NCI-H2107 (cell line): ENCODE measurements at regions not wholly inside any gene's neighbourhood (a gene's known extent, or its start where the extent isn't known, plus 50 kb on each side); places are given as distances from the start of the nearest gene placed in this dataset.
"Not testable (repeated sequence)": the region's sequence is repeated elsewhere in the genome, so short reads cannot be mapped to it uniquely, and the experiment has no call there.

Experiments
- DNase-seq: peaks from one replicate; lab custom pipeline; 2025; lab: John Stamatoyannopoulos, UW

DNA sequence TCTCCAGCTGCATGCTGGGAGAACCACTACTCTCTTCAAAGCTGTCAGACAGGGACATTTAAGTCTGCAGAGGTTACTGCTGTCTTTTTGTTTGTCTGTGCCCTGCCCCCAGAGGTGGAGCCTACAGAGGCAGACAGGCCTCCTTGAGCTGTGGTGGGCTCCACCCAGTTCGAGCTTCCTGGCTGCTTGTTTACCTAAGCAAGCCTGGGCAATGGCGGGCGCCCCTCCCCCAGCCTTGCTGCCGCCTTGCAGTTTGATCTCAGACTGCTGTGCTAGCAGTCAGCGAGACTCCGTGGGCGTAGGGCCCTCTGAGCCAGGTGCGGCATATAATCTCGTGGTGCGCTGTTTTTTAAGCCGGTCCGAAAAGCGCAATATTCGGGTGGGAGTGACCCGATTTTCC is 215.0 kb downstream of the STIM2 start:
- DNase-seq = not testable (repeated sequence)

DNA sequence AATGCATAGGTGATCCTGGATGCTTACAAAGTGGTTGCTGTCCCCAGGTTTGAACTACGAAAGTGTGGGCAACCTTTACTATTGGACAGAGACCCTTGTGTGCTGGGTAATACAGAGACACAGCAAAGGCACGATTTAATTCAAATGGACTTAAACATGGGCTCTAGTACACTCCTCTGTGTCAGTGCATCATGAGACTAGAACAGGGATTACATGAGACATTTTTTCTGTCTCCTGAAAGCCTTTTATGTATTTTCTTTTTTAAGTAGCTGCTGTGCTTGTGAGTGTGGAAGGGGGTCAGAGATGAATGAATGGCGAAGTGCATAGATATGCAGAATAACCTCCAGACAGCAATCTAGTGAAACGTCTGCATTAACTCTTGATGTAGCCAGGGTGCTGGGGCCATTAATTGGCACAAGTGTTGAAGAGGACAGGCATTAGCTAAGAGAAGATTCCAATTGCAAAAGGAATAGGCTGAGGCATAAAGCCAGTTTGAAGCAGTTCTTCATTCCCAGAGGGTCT is 218.4 kb downstream of the STIM2 start:
- DNase-seq = no peak

DNA sequence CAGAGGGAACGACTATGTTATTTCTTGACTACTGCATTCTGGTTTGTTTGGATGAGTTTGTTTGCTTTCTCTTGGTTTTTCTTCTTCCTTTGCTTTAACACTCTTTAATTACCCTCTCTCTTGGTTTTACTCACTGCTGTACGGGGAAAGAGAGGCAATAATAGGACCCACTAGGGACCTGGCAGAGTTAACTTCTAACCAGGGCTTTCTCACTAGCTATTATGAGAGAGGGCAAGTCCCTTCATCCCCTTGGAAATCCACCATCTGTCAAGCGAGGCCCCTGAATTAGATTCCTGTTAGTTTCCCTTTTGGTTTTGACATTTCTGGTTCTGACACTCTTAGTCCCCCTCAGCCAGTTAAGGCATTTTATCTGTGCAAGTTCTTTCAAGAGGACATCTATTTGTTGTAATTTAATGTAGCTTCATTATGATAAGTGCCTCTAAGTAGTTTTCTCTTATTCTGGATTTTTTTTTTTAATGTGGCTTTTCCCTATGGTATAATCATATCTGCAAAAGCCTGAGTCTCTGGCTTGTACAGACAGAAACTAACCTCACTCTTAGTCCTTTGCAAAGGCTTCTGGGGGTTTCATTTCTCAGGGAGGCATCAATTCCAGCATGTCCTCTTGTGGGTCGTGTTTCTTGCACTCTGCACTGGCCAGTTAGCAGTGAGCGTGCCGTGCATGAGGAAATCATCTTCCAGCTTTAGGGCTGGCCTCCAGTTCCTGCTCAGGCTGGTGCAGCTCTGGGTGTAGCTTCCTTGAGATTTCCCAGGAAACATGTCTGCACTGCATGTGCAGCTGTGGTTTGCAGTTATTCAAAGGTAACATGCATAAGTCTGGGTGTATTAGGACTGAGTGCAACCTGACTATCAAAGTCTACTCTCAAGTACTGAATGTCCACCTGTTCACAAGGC is 221.3 kb downstream of the STIM2 start:
- no peak for DNase-seq

DNA sequence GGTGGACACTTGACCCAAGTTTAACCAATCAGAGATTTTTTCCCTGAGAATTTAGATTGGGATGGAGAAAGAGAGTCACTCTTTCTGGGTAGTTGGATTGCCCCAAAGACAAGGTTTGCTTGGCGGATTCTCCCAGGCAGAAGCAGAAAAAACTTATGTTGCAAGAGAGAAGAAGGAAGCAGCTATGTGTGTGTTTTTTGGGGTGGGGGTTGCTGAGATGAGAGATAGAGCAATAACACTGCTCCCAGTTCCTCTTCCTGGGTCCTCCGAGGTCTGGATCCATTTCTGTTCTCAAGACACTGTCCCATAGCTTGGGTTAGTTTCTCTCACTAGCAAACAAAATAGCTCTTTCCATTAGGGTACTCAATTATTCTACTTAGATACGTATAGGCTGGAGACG is 222.1 kb downstream of the STIM2 start:
- no peak for DNase-seq

DNA sequence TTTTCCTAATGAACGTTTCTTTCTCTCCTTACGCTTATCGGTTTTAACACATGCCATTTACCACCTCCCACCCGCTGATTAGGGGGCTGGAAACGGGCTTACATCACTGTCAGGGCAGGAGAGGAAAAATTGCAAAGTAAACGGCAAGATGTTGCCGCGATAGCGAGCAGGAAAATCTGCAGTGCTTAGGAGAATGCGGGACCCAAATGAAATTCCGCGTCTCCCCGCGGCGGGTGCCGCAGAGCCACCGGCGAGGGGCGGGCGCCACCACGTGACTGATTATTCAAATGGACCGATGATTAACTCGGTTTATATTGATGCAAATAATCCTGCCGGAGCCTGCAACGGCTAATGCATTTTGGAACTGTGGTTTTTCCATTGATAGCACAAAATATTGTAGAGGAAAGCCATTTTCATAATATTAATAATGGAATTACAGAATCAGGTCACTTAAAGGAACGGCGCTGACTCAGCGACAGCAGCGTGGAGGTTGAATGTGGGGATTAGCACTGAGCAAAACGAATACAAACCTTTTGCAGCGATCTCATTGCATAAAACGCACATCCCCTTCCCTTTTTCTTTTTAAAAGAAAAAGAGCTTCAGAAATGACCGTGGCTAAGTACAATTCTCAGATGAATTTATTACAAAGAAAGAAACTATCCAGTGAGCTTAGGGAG is 224.2 kb downstream of the STIM2 start:
- no peak for DNase-seq

DNA sequence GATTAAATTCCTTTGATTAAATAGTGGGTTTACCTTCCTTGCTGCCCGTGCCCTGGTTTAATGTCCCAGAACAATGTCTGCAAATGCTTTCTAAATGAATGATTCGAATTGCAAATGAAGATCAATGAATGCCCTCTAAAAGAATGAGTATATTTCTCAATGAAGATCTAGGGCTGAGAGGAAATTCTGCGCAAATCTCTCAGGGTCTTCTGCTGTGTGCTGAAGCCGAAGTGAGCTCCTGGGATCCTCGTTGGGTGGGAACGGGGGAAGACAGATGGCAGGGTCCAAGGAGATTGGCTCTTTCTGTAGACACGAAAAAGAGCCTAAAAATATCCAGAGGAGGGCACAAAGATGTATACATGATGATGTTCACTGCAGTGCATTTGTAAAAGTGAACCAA is 224.8 kb downstream of the STIM2 start:
- no peak for DNase-seq

DNA sequence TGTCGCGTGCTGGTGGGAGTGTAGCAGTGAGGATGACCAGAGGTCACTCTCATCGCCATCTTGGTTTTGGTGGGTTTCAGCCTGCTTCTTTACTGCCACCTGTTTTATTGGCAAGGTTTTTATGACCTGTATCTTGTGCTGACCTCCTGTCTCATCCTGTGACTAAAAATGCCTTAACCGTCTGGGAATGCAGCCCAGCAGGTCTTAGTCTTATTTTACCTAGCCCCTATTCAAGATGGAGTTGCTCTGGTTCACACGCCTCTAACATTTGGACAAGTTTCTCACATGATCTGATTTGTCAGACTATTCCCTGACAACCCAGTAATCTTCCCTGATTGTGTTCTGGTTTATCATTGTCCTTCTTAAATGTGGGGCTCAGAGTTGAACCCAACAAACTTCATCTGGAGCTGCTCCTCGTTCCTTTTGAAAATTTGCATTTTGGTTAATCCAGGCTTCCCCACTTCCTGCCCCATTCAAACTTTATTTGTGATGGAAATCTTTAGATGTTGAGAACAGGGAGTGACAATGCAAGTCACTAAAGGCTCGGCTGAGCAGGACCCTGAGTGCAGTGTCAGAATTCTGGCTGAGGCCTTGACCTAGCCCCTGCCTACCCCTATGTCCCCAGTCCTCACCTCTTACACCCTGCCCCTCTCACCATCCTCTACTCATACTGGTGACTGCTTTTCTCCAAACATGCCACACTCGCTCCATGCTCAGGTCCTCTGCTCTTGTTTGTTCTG is 226.8 kb downstream of the STIM2 start:
- DNase-seq = no peak

DNA sequence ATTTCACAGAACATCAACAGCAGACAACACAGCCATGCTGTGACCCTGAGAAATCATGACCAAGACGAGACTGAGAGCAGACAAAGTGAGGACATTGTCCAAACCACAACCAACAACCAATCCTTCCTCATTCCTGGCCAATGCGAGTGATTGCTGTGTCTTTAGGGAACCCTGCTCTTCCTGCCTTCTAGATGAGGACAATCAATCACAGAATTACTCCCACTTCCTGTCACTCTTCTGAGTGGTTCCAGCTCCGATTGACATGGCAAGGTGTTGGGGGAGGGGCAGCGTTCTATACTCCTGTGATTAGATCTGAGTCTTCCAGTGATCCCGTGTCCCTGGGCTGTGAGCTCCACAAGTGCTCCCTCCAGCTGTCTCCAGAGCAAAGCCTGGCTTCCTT is 227.8 kb downstream of the STIM2 start:
- no peak for DNase-seq

DNA sequence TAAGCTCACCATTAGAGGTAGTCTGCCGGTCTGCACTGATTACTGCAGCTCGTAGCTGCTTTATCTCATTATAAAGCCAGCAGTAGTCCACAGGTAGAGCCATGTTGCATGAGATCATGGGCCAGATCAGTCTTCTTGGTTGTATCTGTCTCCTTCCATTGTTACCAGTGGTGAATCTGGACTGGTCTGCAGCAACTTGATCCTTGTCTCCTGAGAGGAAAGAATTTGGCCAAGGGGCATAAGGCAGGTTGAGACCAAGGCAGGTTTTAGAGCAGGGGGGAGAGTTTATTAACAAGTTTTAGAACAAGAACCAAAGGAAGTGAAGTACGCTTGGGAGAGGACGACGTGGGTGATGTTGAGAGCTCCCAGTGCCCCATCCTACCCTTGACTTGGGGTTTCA is 228.5 kb downstream of the STIM2 start:
- no peak for DNase-seq

DNA sequence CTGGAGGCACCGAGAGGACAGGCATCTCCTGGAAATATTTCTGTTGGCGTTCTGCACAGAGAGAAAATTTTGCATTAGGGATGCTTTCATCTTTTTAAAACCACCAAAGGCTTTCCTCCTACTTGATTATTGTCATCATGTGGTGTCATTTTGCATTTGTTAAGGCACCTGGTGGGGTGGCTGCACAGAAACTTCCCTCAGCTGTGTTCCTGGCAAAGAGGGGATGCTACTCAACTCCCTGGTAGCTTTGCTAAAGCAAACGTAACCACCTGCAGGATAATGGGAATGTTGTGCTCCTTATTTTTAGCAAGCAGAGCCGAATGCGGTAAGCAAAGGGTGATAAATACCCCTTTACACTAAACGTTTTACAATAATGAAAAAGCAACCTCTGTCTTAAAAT is 229.8 kb downstream of the STIM2 start:
- DNase-seq = no peak

DNA sequence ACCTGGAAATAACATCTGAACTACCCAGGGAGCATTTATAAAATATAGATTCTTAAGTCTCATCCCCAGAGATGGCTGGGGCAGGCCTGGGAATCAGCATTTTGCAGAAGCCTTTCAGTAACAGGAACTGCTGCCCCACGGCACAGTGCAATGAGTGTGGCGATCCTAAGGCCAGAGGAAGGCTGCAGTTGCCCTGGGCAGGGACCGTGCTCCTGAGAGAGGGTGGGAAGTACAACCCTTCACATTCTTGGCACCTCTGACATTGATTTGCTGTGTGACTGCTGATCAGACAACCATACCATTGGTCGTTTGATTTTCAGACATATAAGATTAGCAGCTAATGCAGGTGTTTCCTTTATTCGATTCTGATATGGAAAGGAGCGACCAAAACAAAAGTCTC is 233.6 kb downstream of the STIM2 start:
- DNase-seq = no peak

DNA sequence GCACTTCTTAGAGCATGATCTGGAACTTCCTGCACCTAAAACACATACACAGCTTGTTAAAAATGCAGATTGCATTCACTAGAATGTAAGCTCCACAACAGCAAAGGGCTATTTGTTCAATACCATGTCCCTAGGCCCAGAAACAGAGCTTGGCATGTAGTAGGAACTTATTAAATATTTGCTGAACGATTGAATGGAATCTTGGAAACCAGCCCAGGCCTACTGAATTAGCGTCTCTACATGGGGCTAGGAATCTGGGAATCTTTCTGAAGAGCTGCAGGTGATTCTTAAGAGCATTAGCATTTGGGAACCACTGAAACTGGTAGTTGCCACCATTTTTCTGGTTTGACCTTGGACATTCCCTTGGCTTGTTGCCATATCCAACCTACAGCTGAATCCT is 234.1 kb downstream of the STIM2 start:
- DNase-seq = no peak

DNA sequence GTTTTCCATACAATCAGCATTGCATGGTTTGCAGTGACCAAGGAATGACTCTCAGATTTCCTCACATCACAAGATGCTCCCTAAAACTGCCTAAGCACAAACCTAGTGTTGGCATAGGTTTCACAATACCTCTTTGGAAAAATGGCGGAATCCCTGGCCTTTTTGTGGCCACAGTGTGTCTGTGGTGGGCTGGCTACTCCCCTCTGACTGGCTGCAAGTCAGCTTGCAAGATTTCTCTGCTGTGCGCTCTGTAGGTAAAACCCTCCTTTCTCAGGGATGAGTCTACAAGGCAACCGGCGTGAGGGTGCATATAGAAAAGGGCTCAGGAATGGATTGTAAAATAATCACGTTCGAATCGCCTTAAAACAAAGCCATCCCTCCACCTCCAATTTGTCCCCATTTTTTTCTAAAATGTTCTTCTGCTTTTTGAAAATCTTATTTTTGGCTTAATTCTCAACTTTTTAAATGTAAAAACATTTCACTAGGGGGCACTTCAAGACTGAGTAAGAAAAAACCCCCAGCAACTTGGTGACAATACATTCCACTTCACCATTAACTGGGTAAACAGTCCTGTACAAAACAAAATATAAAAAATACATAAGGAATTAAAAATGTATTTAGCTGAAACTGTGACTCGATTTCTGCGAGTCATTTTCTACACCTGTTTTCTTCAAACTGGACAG is 235.6 kb downstream of the STIM2 start:
- DNase-seq = no peak

DNA sequence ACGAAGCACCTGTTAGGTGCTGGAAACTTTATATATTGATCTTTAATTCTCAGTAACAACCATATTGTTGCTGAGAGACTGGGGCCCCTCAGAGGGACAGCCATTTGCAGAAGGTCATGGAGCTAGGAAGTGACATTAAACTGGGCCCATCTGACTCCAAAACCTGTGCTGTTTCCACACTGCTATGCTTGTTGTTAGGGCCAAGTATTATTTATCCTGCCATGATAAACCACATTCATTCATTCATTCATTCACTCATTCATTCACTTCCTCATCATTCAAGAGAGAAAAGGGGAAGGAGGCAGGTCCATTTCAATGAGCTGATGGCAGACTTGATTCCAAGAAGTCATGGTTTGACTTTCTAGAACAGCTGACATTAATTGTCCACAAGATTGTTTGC is 237.4 kb downstream of the STIM2 start:
- DNase-seq = no peak

DNA sequence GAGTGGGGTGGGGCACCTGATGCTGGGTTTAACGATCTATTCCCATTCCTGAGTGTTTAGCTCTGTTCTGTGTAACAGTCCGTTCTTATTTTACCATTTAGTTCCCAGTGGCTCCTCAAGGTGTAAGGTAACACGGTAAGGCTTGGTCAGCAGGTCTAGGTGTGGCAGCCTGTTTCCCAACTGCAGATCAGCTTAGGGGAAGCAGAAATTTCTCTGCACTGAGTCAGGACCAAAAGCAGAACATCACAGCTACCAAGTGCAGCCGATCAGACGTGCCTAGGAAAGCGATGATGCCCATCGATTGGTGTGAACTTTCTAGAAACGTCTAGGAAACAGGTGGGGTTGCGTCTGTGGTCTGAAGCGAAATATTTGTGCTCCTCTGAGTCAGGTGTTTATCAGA is 240.1 kb downstream of the STIM2 start:
- DNase-seq = no peak

DNA sequence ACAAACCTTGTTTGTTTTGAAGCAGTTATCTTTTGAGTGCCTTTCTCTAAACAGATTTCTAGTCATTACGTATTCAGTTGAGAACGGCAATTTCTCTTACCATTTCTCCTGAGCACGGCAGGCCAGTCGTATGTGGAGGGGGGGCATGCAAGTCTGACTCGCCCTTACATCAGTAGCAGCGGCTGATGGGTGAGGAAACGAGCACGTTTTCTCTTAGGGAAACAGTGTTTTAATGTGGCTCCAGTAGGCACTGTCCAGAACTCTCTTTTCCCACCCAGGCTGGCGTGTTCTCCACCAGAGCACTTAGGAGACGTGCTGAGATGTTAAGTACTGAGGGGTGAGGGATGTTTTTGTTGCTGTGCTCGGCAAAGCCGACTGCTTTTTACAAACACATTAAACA is 240.5 kb downstream of the STIM2 start:
- DNase-seq = no peak

DNA sequence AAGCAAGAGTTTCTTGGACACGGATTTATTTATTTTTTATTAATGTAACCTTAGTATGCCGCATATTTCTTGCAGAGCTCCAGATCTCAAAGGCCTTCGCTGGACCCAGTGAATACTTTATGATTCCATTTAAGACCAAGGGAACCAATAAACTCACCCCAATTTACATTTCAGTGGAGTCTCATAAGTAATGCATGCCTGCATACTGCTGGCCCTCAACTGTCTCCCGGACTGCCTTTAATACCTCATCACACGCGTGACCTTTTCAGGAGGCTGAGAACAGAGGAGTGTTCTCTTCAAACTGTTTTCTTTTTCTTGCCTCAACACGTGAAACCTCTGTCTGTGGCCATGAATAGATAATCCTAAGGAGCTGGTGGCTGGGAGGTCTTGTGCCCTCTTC is 240.9 kb downstream of the STIM2 start:
- DNase-seq = no peak

DNA sequence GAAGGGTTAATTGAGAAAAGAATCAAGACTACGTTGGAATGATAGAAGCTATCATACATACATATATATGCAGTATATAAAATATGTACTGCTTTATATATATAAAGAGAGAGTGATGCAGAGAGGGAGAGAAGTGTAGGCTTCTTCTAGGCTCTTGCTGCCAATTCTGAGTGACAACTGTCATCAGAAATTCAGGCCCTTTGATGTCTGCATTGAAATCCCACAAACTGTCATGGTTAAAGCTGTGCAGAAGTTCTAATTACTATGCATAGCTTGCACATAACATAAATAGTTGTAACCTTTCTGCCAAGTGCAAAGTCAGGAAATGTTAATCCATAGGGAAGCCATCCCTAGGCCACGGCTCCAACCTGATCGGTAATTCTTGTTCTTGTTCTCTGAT is 251.0 kb downstream of the STIM2 start:
- no peak for DNase-seq

DNA sequence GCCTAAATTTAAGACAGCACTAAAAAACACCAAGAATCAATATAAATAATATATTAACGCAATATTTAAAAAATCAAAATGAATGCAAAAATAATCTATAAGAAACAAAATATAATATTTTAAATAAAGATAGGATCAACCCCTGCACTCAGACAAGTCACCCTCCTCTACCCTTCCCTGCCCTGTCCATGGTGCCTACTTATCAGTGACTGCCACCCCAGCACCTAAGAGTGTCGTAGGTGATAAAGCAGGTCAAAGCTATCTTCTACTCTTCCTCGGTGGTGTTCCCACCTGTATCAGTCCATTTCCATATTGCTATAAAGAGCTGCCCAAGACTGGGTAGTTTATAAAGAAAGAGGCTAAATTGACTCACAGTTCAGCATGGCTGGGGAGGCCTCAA is 251.9 kb downstream of the STIM2 start:
- no peak for DNase-seq

DNA sequence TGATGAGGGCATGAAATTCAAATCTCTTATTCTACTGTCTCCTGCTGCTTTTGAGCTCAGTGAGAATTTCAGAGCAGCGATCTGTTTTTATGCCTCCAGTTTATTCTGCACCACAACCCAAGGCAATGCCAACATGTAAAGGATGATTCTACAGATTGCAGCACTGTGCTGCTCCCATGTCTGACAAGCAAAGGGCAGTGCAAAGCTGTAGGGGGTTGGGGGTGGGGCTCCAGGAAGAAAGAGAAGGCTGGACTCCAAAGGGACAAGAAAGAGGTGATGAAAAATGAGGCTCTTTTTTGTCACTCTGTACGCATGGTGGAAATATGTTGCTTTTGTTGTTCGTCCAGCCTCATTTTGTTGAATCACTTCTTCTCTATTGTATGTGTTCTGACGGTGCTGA is 254.6 kb downstream of the STIM2 start:
- DNase-seq = no peak

DNA sequence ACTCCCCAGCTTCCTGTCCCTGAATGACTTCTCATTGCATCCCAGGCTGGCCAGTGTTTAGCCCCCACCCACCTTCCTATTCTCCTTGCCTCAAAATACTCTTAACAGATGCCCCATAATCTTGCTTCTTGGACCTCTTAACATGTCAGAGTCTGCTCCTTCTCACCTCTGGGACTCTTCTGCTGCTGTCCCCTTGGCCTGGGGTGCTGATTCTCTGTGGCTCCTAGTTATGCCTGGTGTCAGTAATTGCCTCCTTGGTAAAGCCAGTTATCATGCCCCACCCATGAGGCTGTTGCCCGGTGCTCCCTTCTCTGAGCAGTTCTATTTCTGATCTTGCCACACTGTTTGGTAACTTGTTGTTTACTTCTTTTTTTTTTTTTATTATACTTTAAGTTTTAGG is 256.8 kb downstream of the STIM2 start:
- DNase-seq = no peak

DNA sequence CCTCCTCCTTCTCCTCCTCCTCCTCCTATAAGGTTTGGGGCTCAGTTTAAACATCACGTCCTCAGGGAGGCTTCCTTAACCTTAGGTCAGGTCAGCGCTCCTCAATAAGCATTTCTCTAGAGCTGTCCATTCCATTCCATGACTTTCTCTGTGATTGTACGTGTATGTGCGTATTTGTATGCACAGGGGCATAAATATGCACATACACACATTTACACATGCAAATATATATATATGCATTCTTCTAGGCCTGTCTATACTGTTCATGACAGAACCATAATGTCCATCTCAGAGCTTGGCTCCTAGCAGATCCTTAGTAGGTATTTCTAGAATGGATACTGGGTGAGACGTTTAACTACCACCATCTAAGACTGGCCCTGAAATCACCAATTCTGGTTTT is 258.6 kb downstream of the STIM2 start:
- no peak for DNase-seq
